Thymus (tissue), 11 donors: ENCODE measurements at regions not wholly inside any gene's neighbourhood (a gene's known extent, or its start where the extent isn't known, plus 50 kb on each side); places are given as distances from the start of the nearest gene placed in this dataset.

Source experiments
- DNase-seq, 9 donors: peaks; one replicate each; pipeline ENCODE4 v3.0.0-alpha.2; 2013; ENCODE audit warnings: low spot score in 9 of 9, low read depth in 6 of 9, missing footprints in 1 of 9
- H3K27ac ChIP-seq, 2 donors: one replicate each; pipeline ENCODE4 v1.5.1; 2013; ENCODE audit warnings: control low read depth in 1 of 2, low read depth in 1 of 2, low read length in 1 of 2, mild to moderate bottlenecking in 1 of 2, moderate library complexity in 1 of 2
- H3K27me3 ChIP-seq, 2 donors: one replicate each; pipeline ENCODE4 v1.5.1; 2013; ENCODE audit warnings: low read length in 1 of 2; ENCODE audit not compliant: control insufficient read depth in 2 of 2, insufficient read depth in 1 of 2
- H3K36me3 ChIP-seq, 2 donors: one replicate each; pipeline ENCODE4 v1.5.1; 2013; ENCODE audit warnings: low read length in 1 of 2, mild to moderate bottlenecking in 1 of 2, moderate library complexity in 1 of 2; ENCODE audit not compliant: control insufficient read depth in 2 of 2, insufficient read depth in 2 of 2
- H3K4me1 ChIP-seq, 2 donors: one replicate each; pipeline ENCODE4 v1.5.1; 2013; ENCODE audit warnings: low read length in 2 of 2; ENCODE audit not compliant: control insufficient read depth in 2 of 2, insufficient read depth in 2 of 2
- H3K4me3 ChIP-seq, 2 donors: one replicate each; pipeline ENCODE4 v1.5.1; 2013; ENCODE audit warnings: low read length in 2 of 2, control low read depth in 1 of 2, mild to moderate bottlenecking in 1 of 2
- H3K9me3 ChIP-seq, 2 donors: one replicate each; pipeline ENCODE4 v1.5.1; 2013; ENCODE audit warnings: low read length in 1 of 2, mild to moderate bottlenecking in 1 of 2; ENCODE audit not compliant: control insufficient read depth in 2 of 2, insufficient read depth in 1 of 2
- WGBS: extraction: QIAGEN DNeasy Blood & Tissue Kit; methylation state at CpG from one replicate; pipeline ENCODE4 v1.1.7; 2013; 5-methylcytosine and 5-hydroxymethylcytosine counted together
- donor health status: healthy.

GRCh38 chr13:69477451-69477850 is 630.2 kb upstream of the ATXN8OS start:
- Histone ChIP-seq H3K36me3 (no peaks in the 10 kb centered on the region), H3K4me3 (no peak overlapping the region), H3K27ac (no peak overlapping the region), H3K9me3 (no peaks in the 10 kb centered on the region), H3K27me3 (no peaks in the 10 kb centered on the region), H3K4me1 (no peaks in the 10 kb centered on the region)
- DNase-seq = no peak

DNA sequence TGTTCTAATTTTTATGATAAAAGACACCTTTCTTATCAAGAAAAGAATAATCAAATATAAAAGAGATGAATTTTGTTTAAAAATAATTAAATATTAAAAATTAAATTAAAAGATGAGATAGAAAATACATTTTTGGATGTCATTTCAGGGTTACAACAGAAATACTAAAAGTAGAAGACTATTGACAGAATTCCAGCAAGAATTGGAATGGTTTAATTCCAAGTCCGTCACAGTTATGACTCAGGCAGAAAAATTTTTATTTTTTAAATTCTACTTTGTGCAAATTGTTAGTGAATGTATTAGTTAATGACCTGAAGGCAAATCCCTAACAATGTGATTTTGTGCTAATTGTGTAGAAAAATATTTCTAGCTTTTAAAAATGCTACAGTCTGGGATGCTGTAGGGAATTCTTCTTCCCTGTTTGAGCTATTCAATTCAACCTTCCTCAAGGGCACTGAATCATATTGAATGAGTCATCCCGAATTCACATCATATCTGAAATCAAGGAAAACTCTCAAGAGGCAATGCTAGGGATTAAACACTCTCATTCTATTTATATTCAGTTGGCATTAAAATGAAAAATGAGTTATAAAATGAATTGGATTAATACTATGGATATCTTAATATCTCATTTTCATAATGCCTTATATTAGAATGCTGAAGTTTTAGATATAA is 633.5 kb upstream of the ATXN8OS start:
- Histone ChIP-seq H3K4me1 (no peaks in the 10 kb centered on the region), H3K27ac (no peak overlapping the region), H3K9me3 (no peaks in the 10 kb centered on the region), H3K36me3 (no peaks in the 10 kb centered on the region), H3K4me3 (no peak overlapping the region), H3K27me3 (no peaks in the 10 kb centered on the region)
- WGBS = 60% methylated on average over 2 of the region's 2 CpGs
- no peak for DNase-seq

GRCh38 chr13:69468624-69469023 is 639.0 kb upstream of the ATXN8OS start:
- Histone ChIP-seq H3K27me3 (no peaks in the 10 kb centered on the region), H3K36me3 (no peaks in the 10 kb centered on the region), H3K4me1 (no peaks in the 10 kb centered on the region), H3K27ac (no peak overlapping the region), H3K4me3 (no peak overlapping the region), H3K9me3 (no peaks in the 10 kb centered on the region)
- WGBS = 93% methylated on average over 2 of the region's 2 CpGs
- DNase-seq = no peak

DNA sequence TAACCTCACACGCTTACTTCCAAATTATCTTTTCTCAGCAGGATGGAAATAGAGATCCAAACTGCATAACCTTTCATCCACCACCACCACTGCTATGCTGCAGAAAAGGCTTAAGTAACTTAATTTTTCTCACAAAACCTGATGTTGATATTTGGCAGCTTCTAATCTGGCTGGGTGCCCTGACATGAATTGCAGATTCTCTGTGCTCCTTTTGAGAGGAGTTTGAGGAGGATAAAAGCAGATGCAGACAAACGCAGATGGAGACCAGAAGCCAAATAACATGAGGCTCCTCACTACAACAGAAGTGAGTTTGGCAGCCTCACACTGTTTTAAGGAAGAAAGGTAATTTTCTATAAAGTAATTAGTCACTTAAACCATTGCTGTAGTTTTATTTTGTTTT is 646.2 kb upstream of the ATXN8OS start:
- no peaks in the 10 kb centered on the region for H3K9me3 ChIP-seq
- H3K4me1 ChIP-seq = no peaks in the 10 kb centered on the region
- no peaks in the 10 kb centered on the region for H3K36me3 ChIP-seq
- H3K4me3 ChIP-seq = no peak overlapping the region
- no peak overlapping the region for H3K27ac ChIP-seq
- WGBS = 66% methylated on average over 2 of the region's 2 CpGs
- no peaks in the 10 kb centered on the region for H3K27me3 ChIP-seq
- DNase-seq = no peak

- Histone ChIP-seq H3K4me3 (no peak overlapping the region), H3K27me3 (no peaks in the 10 kb centered on the region), H3K27ac (no peak overlapping the region), H3K9me3 (no peaks in the 10 kb centered on the region), H3K36me3 (no peaks in the 10 kb centered on the region), H3K4me1 (no peaks in the 10 kb centered on the region)
- 51% methylated on average over 4 of the region's 4 CpGs for WGBS
- DNase-seq = no peak
Measured at GRCh38 chr13:69459346-69459745, 648.3 kb upstream of the ATXN8OS start.

- Histone ChIP-seq H3K4me1 (no peaks in the 10 kb centered on the region), H3K4me3 (no peak overlapping the region), H3K27me3 (no peaks in the 10 kb centered on the region), H3K9me3 (no peaks in the 10 kb centered on the region), H3K36me3 (no peaks in the 10 kb centered on the region), H3K27ac (no peak overlapping the region)
- no peak for DNase-seq
Measured at GRCh38 chr13:69458013-69458412, 649.6 kb upstream of the ATXN8OS start.

- Histone ChIP-seq H3K36me3 (no peaks in the 10 kb centered on the region), H3K4me1 (no peaks in the 10 kb centered on the region), H3K27ac (no peak overlapping the region), H3K4me3 (no peak overlapping the region), H3K9me3 (no peaks in the 10 kb centered on the region), H3K27me3 (no peaks in the 10 kb centered on the region)
- 74% methylated on average over 1 of the region's 1 CpG for WGBS
- DNase-seq = no peak
Measured at GRCh38 chr13:69450245-69450644, 657.4 kb upstream of the ATXN8OS start.

GRCh38 chr13:69425235-69425634 is 682.4 kb upstream of the ATXN8OS start:
- Histone ChIP-seq H3K4me3 (no peak overlapping the region), H3K9me3 (peaks cover 3 to 17% of the 10 kb centered on the region in 2 donors), H3K36me3 (no peaks in the 10 kb centered on the region), H3K4me1 (no peaks in the 10 kb centered on the region), H3K27ac (no peak overlapping the region), H3K27me3 (no peaks in the 10 kb centered on the region)
- no peak for DNase-seq

- WGBS = 92% methylated on average over 2 of the region's 2 CpGs
Measured at GRCh38 chr13:69423844-69424243, 683.8 kb upstream of the ATXN8OS start.

GRCh38 chr13:69418319-69418718 is 689.3 kb upstream of the ATXN8OS start:
- H3K9me3 ChIP-seq = peaks cover 3 to 13% of the 10 kb centered on the region in 2 donors
- no peaks in the 10 kb centered on the region for H3K36me3 ChIP-seq
- no peaks in the 10 kb centered on the region for H3K4me1 ChIP-seq
- no peak for DNase-seq
- no peaks in the 10 kb centered on the region for H3K27me3 ChIP-seq
- no peak overlapping the region for H3K4me3 ChIP-seq
- no peak overlapping the region for H3K27ac ChIP-seq

More at GRCh38 chr13:69423844-69424243, 683.8 kb upstream of the ATXN8OS start:
- Histone ChIP-seq H3K4me3 (no peak overlapping the region), H3K4me1 (no peaks in the 10 kb centered on the region), H3K27ac (no peak overlapping the region), H3K9me3 (peaks cover 3 to 22% of the 10 kb centered on the region in 2 donors), H3K27me3 (no peaks in the 10 kb centered on the region), H3K36me3 (no peaks in the 10 kb centered on the region)
- DNase-seq = no peak
